Neural cell (in vitro differentiated cells): ENCODE measurements at regions not wholly inside any gene's neighbourhood (a gene's known extent, or its start where the extent isn't known, plus 50 kb on each side); places are given as distances from the start of the nearest gene placed in this dataset.

Experiments
- H2AFZ ChIP-seq: fragments of 200-600, 300-800 bp; sonication (generic), shearing (Covaris generic); 2 replicates; pipeline ENCODE4 v1.6.0; 2014; ENCODE audit warnings: low read depth, mild to moderate bottlenecking, antibody characterized with exemption, low read length, moderate library complexity
- H3F3A ChIP-seq: fragments of 200-600 bp; shearing (Covaris generic); 2 replicates; pipeline ENCODE4 v1.6.1; 2016; ENCODE audit warnings: mild to moderate bottlenecking, moderate library complexity, mixed read lengths, antibody characterized with exemption, low read length; ENCODE audit not compliant: insufficient read depth, poor library complexity, severe bottlenecking
- H3K27ac ChIP-seq: fragments of 200-600, 300-800 bp; sonication (generic), shearing (Covaris generic); 2 replicates; pipeline ENCODE4 v1.5.1; 2014; ENCODE audit warnings: mild to moderate bottlenecking, low read length, moderate library complexity
- H3K27me3 ChIP-seq: fragments of 300-800, 200-600 bp; sonication (generic), shearing (Covaris generic); 2 replicates; pipeline ENCODE4 v1.6.0; 2014; ENCODE audit warnings: mild to moderate bottlenecking, low read depth, low read length, moderate library complexity; ENCODE audit not compliant: insufficient read depth
- H3K36me3 ChIP-seq: fragments of 300-800, 200-600 bp; sonication (generic), shearing (Covaris generic); 2 replicates; pipeline ENCODE4 v1.5.1; 2014; ENCODE audit warnings: mild to moderate bottlenecking, antibody characterized with exemption, low read length, moderate library complexity; ENCODE audit not compliant: insufficient read depth
- H3K4me2 ChIP-seq: fragments of 300-800, 200-600 bp; sonication (generic), shearing (Covaris generic); 2 replicates; pipeline ENCODE4 v1.6.0; 2014; ENCODE audit warnings: mild to moderate bottlenecking, low read length
- H3K4me3 ChIP-seq: fragments of 300-800, 200-600 bp; sonication (generic), shearing (Covaris generic); 2 replicates; pipeline ENCODE4 v1.5.1; 2014; ENCODE audit warnings: mild to moderate bottlenecking, low read length, moderate library complexity
- H3K79me2 ChIP-seq: fragments of 200-600 bp; shearing (Covaris generic); replicated peaks from 2 replicates; pipeline ENCODE4 v1.6.0; 2014; ENCODE audit warnings: mild to moderate bottlenecking, low read length, moderate library complexity; ENCODE audit not compliant: insufficient read depth
- H3K9ac ChIP-seq: fragments of 300-800, 200-600 bp; sonication (generic), shearing (Covaris generic); 2 replicates; pipeline ENCODE4 v1.6.1; 2016; ENCODE audit warnings: mild to moderate bottlenecking, low read length, mixed read lengths
- H3K9me2 ChIP-seq: fragments of 200-600 bp; shearing (Covaris generic); 2 replicates; pipeline ENCODE4 v1.6.1; 2016; ENCODE audit warnings: mild to moderate bottlenecking, low read length, mixed read lengths; ENCODE audit not compliant: insufficient read depth
- H3K9me3 ChIP-seq: fragments of 200-600, 300-800 bp; sonication (generic), shearing (Covaris generic); 2 replicates; pipeline ENCODE4 v1.6.1; 2016; ENCODE audit warnings: mild to moderate bottlenecking, mixed run types, low read length, moderate library complexity, mixed read lengths
- H4K20me1 ChIP-seq: fragments of 200-600 bp; shearing (Covaris generic); 2 replicates; pipeline ENCODE4 v1.6.1; 2016; ENCODE audit warnings: mild to moderate bottlenecking, mixed run types; ENCODE audit not compliant: insufficient read depth
- EP300 ChIP-seq: fragments of 450-650 bp; conservative IDR thresholded peaks from 2 replicates; pipeline ENCODE4 v1.6.1; 2014; ENCODE audit warnings: antibody characterized with exemption, mild to moderate bottlenecking, moderate library complexity; ENCODE audit not compliant: poor library complexity, severe bottlenecking
- EZH2 ChIP-seq: fragments of 200-600, 300-800 bp; shearing (Covaris generic), sonication (generic); IDR thresholded peaks from 2 replicates; pipeline ENCODE4 v1.6.1; 2014; ENCODE audit warnings: antibody characterized with exemption, low read length, borderline replicate concordance, mild to moderate bottlenecking; ENCODE audit not compliant: insufficient read depth, poor library complexity, severe bottlenecking
- MXI1 ChIP-seq: fragments of 450-650 bp; conservative IDR thresholded peaks from 2 replicates; pipeline ENCODE4 v1.6.1; 2014; ENCODE audit warnings: antibody characterized with exemption, mild to moderate bottlenecking; ENCODE audit not compliant: poor library complexity, severe bottlenecking
- POLR2AphosphoS5 ChIP-seq: IDR thresholded peaks from 2 replicates; pipeline ENCODE4 v1.6.1; 2012
- RAD21 ChIP-seq: fragments of 450-650 bp; conservative IDR thresholded peaks from 2 replicates; pipeline ENCODE4 v1.6.1; 2014; ENCODE audit warnings: antibody characterized with exemption, mild to moderate bottlenecking, moderate library complexity
- SMC3 ChIP-seq: fragments of 450-650 bp; conservative IDR thresholded peaks from 2 replicates; pipeline ENCODE4 v1.6.1; 2014; ENCODE audit warnings: antibody characterized with exemption, mild to moderate bottlenecking, moderate library complexity; ENCODE audit not compliant: poor library complexity
- TF ChIP-seq, protein P1 (sequence below): IDR thresholded peaks from 2 replicates; pipeline ENCODE4 v1.6.1; 2012; ENCODE audit warnings: borderline replicate concordance
- TF ChIP-seq, protein P2 (sequence below): fragments of 450-650 bp; IDR thresholded peaks from 2 replicates; pipeline ENCODE4 v1.5.1; 2014; ENCODE audit warnings: antibody characterized with exemption, mild to moderate bottlenecking, moderate library complexity; ENCODE audit not compliant: poor library complexity, severe bottlenecking

DNA sequence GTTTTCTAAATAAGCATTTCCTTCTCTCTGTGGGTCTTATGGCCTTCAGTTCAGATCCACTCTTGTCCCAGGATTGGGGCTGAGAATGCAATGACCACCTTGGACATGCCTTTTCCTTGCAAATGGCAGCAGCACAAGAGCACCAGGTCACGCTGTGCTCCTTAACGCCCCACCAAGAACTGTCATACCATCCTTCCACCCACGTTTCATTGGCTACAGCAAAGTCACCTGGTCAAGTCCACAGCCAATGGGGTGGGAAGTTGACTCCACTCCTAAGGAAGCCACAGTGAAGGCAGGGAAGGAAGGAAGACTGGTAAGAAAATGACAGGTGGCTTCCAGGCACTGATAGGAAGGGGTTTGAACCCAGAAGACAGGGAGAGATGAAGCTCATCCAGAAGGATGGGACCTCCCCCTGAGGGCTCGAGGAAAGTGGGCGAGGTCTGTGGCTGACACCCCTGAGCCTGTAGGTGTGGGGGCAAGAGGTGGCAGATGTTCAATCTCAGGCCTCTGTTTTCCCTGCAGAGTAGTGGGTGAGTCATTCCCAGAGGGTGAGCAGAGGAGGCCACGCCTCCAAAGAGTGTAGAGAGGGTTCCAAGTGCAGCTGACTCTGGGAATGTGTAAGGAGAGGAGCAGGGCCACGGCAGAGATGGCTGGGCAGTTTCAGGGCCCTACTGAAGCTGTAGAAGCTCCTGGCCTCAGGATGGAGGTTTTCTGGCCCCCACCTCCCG is 113.5 kb upstream of the VRK1 start:
- no peaks in the 10 kb centered on the region for H3K9me2 ChIP-seq
- no peak overlapping the region for H3K27ac ChIP-seq
- H3F3A ChIP-seq, result no peaks in the 10 kb centered on the region
- no peaks in the 10 kb centered on the region for H4K20me1 ChIP-seq
- H3K27me3 ChIP-seq, result no peaks in the 10 kb centered on the region
- H3K79me2 ChIP-seq, result no peaks in the 10 kb centered on the region
- TF ChIP-seq EZH2 (no peak), RAD21 (no peak), EP300 (no peak), SMC3 (no peak), POLR2AphosphoS5 (no peak)
- TF ChIP-seq, protein P1, sequence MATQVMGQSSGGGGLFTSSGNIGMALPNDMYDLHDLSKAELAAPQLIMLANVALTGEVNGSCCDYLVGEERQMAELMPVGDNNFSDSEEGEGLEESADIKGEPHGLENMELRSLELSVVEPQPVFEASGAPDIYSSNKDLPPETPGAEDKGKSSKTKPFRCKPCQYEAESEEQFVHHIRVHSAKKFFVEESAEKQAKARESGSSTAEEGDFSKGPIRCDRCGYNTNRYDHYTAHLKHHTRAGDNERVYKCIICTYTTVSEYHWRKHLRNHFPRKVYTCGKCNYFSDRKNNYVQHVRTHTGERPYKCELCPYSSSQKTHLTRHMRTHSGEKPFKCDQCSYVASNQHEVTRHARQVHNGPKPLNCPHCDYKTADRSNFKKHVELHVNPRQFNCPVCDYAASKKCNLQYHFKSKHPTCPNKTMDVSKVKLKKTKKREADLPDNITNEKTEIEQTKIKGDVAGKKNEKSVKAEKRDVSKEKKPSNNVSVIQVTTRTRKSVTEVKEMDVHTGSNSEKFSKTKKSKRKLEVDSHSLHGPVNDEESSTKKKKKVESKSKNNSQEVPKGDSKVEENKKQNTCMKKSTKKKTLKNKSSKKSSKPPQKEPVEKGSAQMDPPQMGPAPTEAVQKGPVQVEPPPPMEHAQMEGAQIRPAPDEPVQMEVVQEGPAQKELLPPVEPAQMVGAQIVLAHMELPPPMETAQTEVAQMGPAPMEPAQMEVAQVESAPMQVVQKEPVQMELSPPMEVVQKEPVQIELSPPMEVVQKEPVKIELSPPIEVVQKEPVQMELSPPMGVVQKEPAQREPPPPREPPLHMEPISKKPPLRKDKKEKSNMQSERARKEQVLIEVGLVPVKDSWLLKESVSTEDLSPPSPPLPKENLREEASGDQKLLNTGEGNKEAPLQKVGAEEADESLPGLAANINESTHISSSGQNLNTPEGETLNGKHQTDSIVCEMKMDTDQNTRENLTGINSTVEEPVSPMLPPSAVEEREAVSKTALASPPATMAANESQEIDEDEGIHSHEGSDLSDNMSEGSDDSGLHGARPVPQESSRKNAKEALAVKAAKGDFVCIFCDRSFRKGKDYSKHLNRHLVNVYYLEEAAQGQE, result no peak
- no peak overlapping the region for H3K4me2 ChIP-seq
- no peak overlapping the region for H2AFZ ChIP-seq
- H3K9ac ChIP-seq, result no peak overlapping the region
- H3K9me3 ChIP-seq, result no peaks in the 10 kb centered on the region
- no peaks in the 10 kb centered on the region for H3K36me3 ChIP-seq
- H3K4me3 ChIP-seq, result no peak overlapping the region

DNA sequence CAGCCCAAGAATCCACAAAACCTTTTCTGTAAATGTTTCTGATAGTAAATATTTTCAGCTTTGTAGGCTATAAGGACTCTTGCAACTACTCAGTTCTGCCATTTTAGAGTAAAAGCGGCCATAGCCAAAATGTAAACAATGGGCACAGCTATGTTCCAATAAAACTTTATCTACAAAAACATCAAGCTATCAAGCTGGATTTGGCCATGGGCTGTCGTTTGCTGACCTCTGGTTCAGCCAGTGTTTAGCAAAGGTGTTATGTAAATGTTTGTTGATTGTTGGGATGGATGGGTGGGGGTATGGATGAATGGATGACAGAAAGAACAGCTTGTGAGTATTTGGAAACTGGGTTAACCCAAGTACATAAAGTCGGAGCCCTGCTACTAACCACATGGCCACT is 111.1 kb upstream of the VRK1 start:
- no peaks in the 10 kb centered on the region for H3K79me2 ChIP-seq
- no peaks in the 10 kb centered on the region for H3F3A ChIP-seq
- TF ChIP-seq EP300, result no peak
- TF ChIP-seq POLR2AphosphoS5, result no peak
- TF ChIP-seq RAD21, result no peak
- no peak overlapping the region for H3K4me2 ChIP-seq
- no peaks in the 10 kb centered on the region for H3K9me3 ChIP-seq
- H3K27ac ChIP-seq, result no peak overlapping the region
- no peaks in the 10 kb centered on the region for H3K9me2 ChIP-seq
- H4K20me1 ChIP-seq, result no peaks in the 10 kb centered on the region
- no peak overlapping the region for H3K9ac ChIP-seq
- H2AFZ ChIP-seq, result no peak overlapping the region
- no peaks in the 10 kb centered on the region for H3K36me3 ChIP-seq
- H3K4me3 ChIP-seq, result no peak overlapping the region
- no peaks in the 10 kb centered on the region for H3K27me3 ChIP-seq

DNA sequence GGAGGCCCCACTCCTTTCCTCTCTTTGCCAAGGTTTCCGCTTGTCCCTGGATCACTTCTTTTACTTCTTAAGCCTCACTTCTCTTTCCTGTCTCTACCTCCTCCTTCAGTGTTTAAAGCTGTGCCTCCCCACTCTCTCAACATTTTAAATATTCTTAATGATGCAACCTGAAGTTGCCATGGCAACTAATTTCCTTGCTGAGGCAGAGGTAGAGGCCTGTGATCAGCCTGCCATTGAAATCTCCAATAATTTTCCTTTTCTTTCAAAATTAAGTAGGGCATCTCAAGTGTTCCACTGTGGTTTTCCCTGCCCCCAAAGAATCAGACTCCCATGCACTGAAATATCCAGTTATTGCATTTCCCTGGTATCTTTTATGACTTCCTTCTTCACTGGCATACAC is 108.6 kb upstream of the VRK1 start:
- no peaks in the 10 kb centered on the region for H3K9me3 ChIP-seq
- no peaks in the 10 kb centered on the region for H3K79me2 ChIP-seq
- TF ChIP-seq RAD21, result no peak
- TF ChIP-seq, protein P1, result no peak
- no peak for TF ChIP-seq MXI1
- no peak for TF ChIP-seq POLR2AphosphoS5
- no peak for TF ChIP-seq SMC3
- TF ChIP-seq EZH2, result no peak
- no peak for TF ChIP-seq EP300
- TF ChIP-seq, protein P2, sequence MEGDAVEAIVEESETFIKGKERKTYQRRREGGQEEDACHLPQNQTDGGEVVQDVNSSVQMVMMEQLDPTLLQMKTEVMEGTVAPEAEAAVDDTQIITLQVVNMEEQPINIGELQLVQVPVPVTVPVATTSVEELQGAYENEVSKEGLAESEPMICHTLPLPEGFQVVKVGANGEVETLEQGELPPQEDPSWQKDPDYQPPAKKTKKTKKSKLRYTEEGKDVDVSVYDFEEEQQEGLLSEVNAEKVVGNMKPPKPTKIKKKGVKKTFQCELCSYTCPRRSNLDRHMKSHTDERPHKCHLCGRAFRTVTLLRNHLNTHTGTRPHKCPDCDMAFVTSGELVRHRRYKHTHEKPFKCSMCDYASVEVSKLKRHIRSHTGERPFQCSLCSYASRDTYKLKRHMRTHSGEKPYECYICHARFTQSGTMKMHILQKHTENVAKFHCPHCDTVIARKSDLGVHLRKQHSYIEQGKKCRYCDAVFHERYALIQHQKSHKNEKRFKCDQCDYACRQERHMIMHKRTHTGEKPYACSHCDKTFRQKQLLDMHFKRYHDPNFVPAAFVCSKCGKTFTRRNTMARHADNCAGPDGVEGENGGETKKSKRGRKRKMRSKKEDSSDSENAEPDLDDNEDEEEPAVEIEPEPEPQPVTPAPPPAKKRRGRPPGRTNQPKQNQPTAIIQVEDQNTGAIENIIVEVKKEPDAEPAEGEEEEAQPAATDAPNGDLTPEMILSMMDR, result no peak

More for the DNA sequence above, 108.6 kb upstream of the VRK1 start:
- Histone ChIP-seq H3K4me2 (peak overlapping the region; percentile 52), H3K36me3 (no peaks in the 10 kb centered on the region), H3K9me2 (no peaks in the 10 kb centered on the region), H3K4me3 (peak overlapping the region; percentile 9), H3K9ac (peak overlapping the region; percentile 13), H2AFZ (peak overlapping the region; percentile 14), H3F3A (no peaks in the 10 kb centered on the region), H3K27me3 (no peaks in the 10 kb centered on the region), H4K20me1 (no peaks in the 10 kb centered on the region), H3K27ac (peak overlapping the region; percentile 63)
